ENCODE measurements at regions not wholly inside any gene's neighbourhood (a gene's known extent, or its start where the extent isn't known, plus 50 kb on each side); places are given as distances from the start of the nearest gene placed in this dataset.

- Histone ChIP-seq H3K27me3 (peaks cover 11 to 62% (median 43%) of the 10 kb centered on the region in 11 experiments; a peak in 19 of 22 replicates), H3K36me3 (no peaks in the 10 kb centered on the region), H3K9ac (no peak overlapping the region), H3K27ac (no peak overlapping the region), H3K4me1 (peaks cover 7 to 10% (median 9%) of the 10 kb centered on the region in 10 experiments), H3K4me3 (no peak overlapping the region), H3K4me2 (peak overlapping the region; percentile 25 to 72 (median 50); a peak in 21 of 22 replicates), H3K9me3 (replicated peaks in 1 of 11) (no peaks in the 10 kb centered on the region), H4K20me1 (peaks cover 0 to 5% (median 0%) of the 10 kb centered on the region in 11 experiments; a peak in 1 of 22 replicates)
- TF ChIP-seq Cebpa-rat (IDR thresholded peaks at IDR 0.05), result no peak
These were observed 61.0 kb downstream of the POLR2M start for GRCh38 chr15:57767481-57767880.

GRCh38 chr15:57769266-57769665 lies 62.8 kb downstream of the POLR2M start:
- no peaks in the 10 kb centered on the region for H3K36me3 ChIP-seq
- peaks cover 9 to 56% (median 42%) of the 10 kb centered on the region in 11 experiments; a peak in 18 of 22 replicates for H3K27me3 ChIP-seq
- TF ChIP-seq Cebpa-rat (IDR thresholded peaks at IDR 0.05), result no peak
- H3K9ac ChIP-seq, result no peak overlapping the region
- no peak overlapping the region for H3K4me2 ChIP-seq
- no peaks in the 10 kb centered on the region for H3K9me3 ChIP-seq (replicated peaks in 1 of 11)
- no peak overlapping the region for H3K4me3 ChIP-seq
- peaks cover 0 to 5% (median 0%) of the 10 kb centered on the region in 11 experiments; a peak in 1 of 22 replicates for H4K20me1 ChIP-seq
- peaks cover 7 to 10% (median 9%) of the 10 kb centered on the region in 10 experiments for H3K4me1 ChIP-seq
- H3K27ac ChIP-seq, result no peak overlapping the region

- no peak overlapping the region for H3K4me2 ChIP-seq
- peaks cover 7 to 10% (median 9%) of the 10 kb centered on the region in 10 experiments for H3K4me1 ChIP-seq
- no peak overlapping the region for H3K9ac ChIP-seq
- H4K20me1 ChIP-seq, result peaks cover 0 to 5% (median 0%) of the 10 kb centered on the region in 11 experiments; a peak in 1 of 22 replicates
- TF ChIP-seq Cebpa-rat (IDR thresholded peaks at IDR 0.05), result no peak
- H3K27ac ChIP-seq, result no peak overlapping the region
- no peaks in the 10 kb centered on the region for H3K9me3 ChIP-seq (replicated peaks in 1 of 11)
- peaks cover 6 to 51% (median 42%) of the 10 kb centered on the region in 11 experiments; a peak in 18 of 22 replicates for H3K27me3 ChIP-seq
- H3K4me3 ChIP-seq, result no peak overlapping the region
- no peaks in the 10 kb centered on the region for H3K36me3 ChIP-seq
These were observed 64.0 kb downstream of the POLR2M start for GRCh38 chr15:57770495-57770894.

GRCh38 chr15:57772223-57772957 lies 65.9 kb downstream of the POLR2M start:
- Histone ChIP-seq H3K4me2 (no peak overlapping the region), H3K36me3 (no peaks in the 10 kb centered on the region), H3K4me1 (peaks cover 6 to 15% (median 10%) of the 10 kb centered on the region in 10 experiments), H3K4me3 (no peak overlapping the region), H3K9me3 (replicated peaks in 1 of 11) (no peaks in the 10 kb centered on the region), H3K9ac (no peak overlapping the region), H4K20me1 (peaks cover 0 to under 1% (median 0%) of the 10 kb centered on the region in 11 experiments; a peak in 1 of 22 replicates), H3K27me3 (peaks cover 5 to 33% (median 26%) of the 10 kb centered on the region in 11 experiments; a peak in 16 of 22 replicates), H3K27ac (no peak overlapping the region)
- TF ChIP-seq Cebpa-rat (IDR thresholded peaks at IDR 0.05), result no peak

- Histone ChIP-seq H3K4me2 (no peak overlapping the region), H4K20me1 (no peaks in the 10 kb centered on the region), H3K27ac (no peak overlapping the region), H3K9me3 (replicated peaks in 1 of 11) (no peaks in the 10 kb centered on the region; a peak in 1 of 22 replicates), H3K36me3 (no peaks in the 10 kb centered on the region), H3K4me1 (peaks cover 1 to 15% (median 6%) of the 10 kb centered on the region in 10 experiments; a peak in 16 of 20 replicates), H3K4me3 (no peak overlapping the region), H3K9ac (no peak overlapping the region), H3K27me3 (peaks cover 5 to 32% (median 25%) of the 10 kb centered on the region in 11 experiments; a peak in 16 of 22 replicates)
- no peak for TF ChIP-seq Cebpa-rat (IDR thresholded peaks at IDR 0.05)
These were observed 66.5 kb downstream of the POLR2M start for GRCh38 chr15:57773051-57773450.

- no peak overlapping the region for H3K27ac ChIP-seq
- no peaks in the 10 kb centered on the region; a peak in 2 of 22 replicates for H3K27me3 ChIP-seq
- H3K36me3 ChIP-seq, result no peaks in the 10 kb centered on the region
- no peak overlapping the region for H3K9ac ChIP-seq
- no peaks in the 10 kb centered on the region; a peak in 1 of 22 replicates for H3K9me3 ChIP-seq (replicated peaks in 1 of 11)
- TF ChIP-seq Cebpa-rat (IDR thresholded peaks at IDR 0.05), result no peak
- no peaks in the 10 kb centered on the region for H4K20me1 ChIP-seq
- H3K4me1 ChIP-seq, result peaks cover 0 to 46% (median 29%) of the 10 kb centered on the region in 10 experiments; a peak in 15 of 20 replicates
- H3K4me3 ChIP-seq, result no peak overlapping the region
- peak overlapping the region in 6 of 11 experiments; percentile 4 to 53 (median 33); a peak in 9 of 22 replicates for H3K4me2 ChIP-seq
These were observed 70.5 kb downstream of the POLR2M start for GRCh38 chr15:57777003-57777402.

- Histone ChIP-seq H3K4me2 (peak overlapping the region in 8 of 11 experiments; percentile 3 to 85 (median 64); a peak in 14 of 22 replicates), H3K4me1 (peaks cover 18 to 80% (median 61%) of the 10 kb centered on the region in 10 experiments), H3K27me3 (no peaks in the 10 kb centered on the region), H3K4me3 (no peak overlapping the region), H3K36me3 (no peaks in the 10 kb centered on the region), H3K9me3 (replicated peaks in 1 of 11) (no peaks in the 10 kb centered on the region; a peak in 1 of 22 replicates), H3K27ac (no peak overlapping the region), H3K9ac (no peak overlapping the region), H4K20me1 (no peaks in the 10 kb centered on the region)
- no peak for TF ChIP-seq Cebpa-rat (IDR thresholded peaks at IDR 0.05)
These were observed 74.0 kb downstream of the POLR2M start for GRCh38 chr15:57780471-57780870.

GRCh38 chr15:57782731-57783130 lies 76.2 kb downstream of the POLR2M start:
- TF ChIP-seq Cebpa-rat (IDR thresholded peaks at IDR 0.05), result no peak
- H3K27me3 ChIP-seq, result no peaks in the 10 kb centered on the region
- peaks cover 28 to 75% (median 62%) of the 10 kb centered on the region in 10 experiments for H3K4me1 ChIP-seq
- H3K9ac ChIP-seq, result no peak overlapping the region
- no peaks in the 10 kb centered on the region; a peak in 1 of 22 replicates for H3K9me3 ChIP-seq (replicated peaks in 1 of 11)
- no peaks in the 10 kb centered on the region for H4K20me1 ChIP-seq
- no peak overlapping the region for H3K4me3 ChIP-seq
- no peak overlapping the region for H3K27ac ChIP-seq
- H3K36me3 ChIP-seq, result no peaks in the 10 kb centered on the region
- peak overlapping the region in 8 of 11 experiments; percentile 15 to 87 (median 76); a peak in 15 of 22 replicates for H3K4me2 ChIP-seq

- H3K9ac ChIP-seq, result peak overlapping the region in 2 of 11 experiments; percentile 41 to 45; a peak in 4 of 22 replicates
- no peak overlapping the region for H3K4me3 ChIP-seq
- peaks cover 28 to 74% (median 62%) of the 10 kb centered on the region in 10 experiments for H3K4me1 ChIP-seq
- TF ChIP-seq Cebpa-rat (IDR thresholded peaks at IDR 0.05), result no peak
- H3K4me2 ChIP-seq, result peak overlapping the region; percentile 71 to 87 (median 79)
- H3K36me3 ChIP-seq, result no peaks in the 10 kb centered on the region
- no peaks in the 10 kb centered on the region for H4K20me1 ChIP-seq
- no peaks in the 10 kb centered on the region for H3K27me3 ChIP-seq
- H3K9me3 ChIP-seq (replicated peaks in 1 of 11), result no peaks in the 10 kb centered on the region
- H3K27ac ChIP-seq, result peak overlapping the region in 9 of 11 experiments; percentile 20 to 65 (median 46); a peak in 14 of 22 replicates
These were observed 77.6 kb downstream of the POLR2M start for GRCh38 chr15:57784081-57784511.

Data from BLaER1 treated with 17β-estradiol and CSF1 and Interleukin-3, amounts not matched to agents 10 nM and 100 nM (cell line).